Panc1 (cell line): ENCODE measurements at regions not wholly inside any gene's neighbourhood (a gene's known extent, or its start where the extent isn't known, plus 50 kb on each side); places are given as distances from the start of the nearest gene placed in this dataset.

Source experiments
- CTCF ChIP-seq: fragments of 450-650 bp; IDR thresholded peaks from 2 replicates; pipeline ENCODE4 v1.5.1; 2017; ENCODE audit warnings: mild to moderate bottlenecking
- POLR2AphosphoS5 ChIP-seq: IDR thresholded peaks from 2 replicates; pipeline ENCODE4 v1.6.1; 2012; ENCODE audit warnings: mild to moderate bottlenecking, low read depth, low read length, moderate library complexity
- REST ChIP-seq, 2 experiments: IDR thresholded peaks; 2 replicates each; pipeline ENCODE4 v1.6.1; 2011 to 2012; ENCODE audit warnings: low read depth in 2 of 2, control low read depth in 1 of 2, low read length in 1 of 2, mild to moderate bottlenecking in 1 of 2, moderate library complexity in 1 of 2; ENCODE audit not compliant: insufficient read depth in 1 of 2
- SIN3A ChIP-seq: IDR thresholded peaks from 2 replicates; pipeline ENCODE4 v1.6.1; 2012; ENCODE audit warnings: low read depth, mild to moderate bottlenecking, low read length, moderate library complexity, borderline replicate concordance; ENCODE audit not compliant: insufficient read depth
- TCF7L2 ChIP-seq: IDR thresholded peaks from 2 replicates; pipeline ENCODE4 v1.6.1; 2011; ENCODE audit warnings: mild to moderate bottlenecking, low read depth, low read length, inconsistent platforms

GRCh38 chr2:28695245-28695647, 56.4 kb upstream of the PPP1CB start:
- TF ChIP-seq CTCF (no peak), REST (IDR thresholded peaks at IDR 0.05; ENCODE audit: insufficient read depth in 1 of 2, low read depth in 2 of 2, low read length in 1 of 2) (no peak), POLR2AphosphoS5 (no peak), SIN3A (no peak), TCF7L2 (no peak)
